Neutrophil (primary cell): ENCODE measurements at regions not wholly inside any gene's neighbourhood (a gene's known extent, or its start where the extent isn't known, plus 50 kb on each side); places are given as distances from the start of the nearest gene placed in this dataset.
"Not testable (repeated sequence)": the region's sequence is repeated elsewhere in the genome, so short reads cannot be mapped to it uniquely, and the experiment has no call there.

ENCODE experiments used
- H3K27ac ChIP-seq: fragments of 200-600 bp; sonication (generic); 2 replicates; pipeline ENCODE4 v1.5.1; 2016; ENCODE audit warnings: mild to moderate bottlenecking, moderate library complexity
- H3K27me3 ChIP-seq: fragments of 200-600 bp; sonication (generic); 2 replicates; pipeline ENCODE4 v1.6.0; 2016; ENCODE audit warnings: mild to moderate bottlenecking
- H3K36me3 ChIP-seq: fragments of 200-600 bp; sonication (generic); 2 replicates; pipeline ENCODE4 v1.5.1; 2017
- H3K4me1 ChIP-seq, 2 experiments: fragments of 200-600 bp in 1 of 2; sonication (generic) in 1 of 2; 1 replicate in 1 of 2; 2 replicates in 1 of 2; pipeline versions ENCODE4 v1.5.1 to v1.6.1; 2013 to 2016; ENCODE audit warnings: low read depth in 1 of 2, low read length in 1 of 2, mild to moderate bottlenecking in 1 of 2, moderate library complexity in 1 of 2; ENCODE audit not compliant: control insufficient read depth in 1 of 2, insufficient read depth in 1 of 2
- H3K4me3 ChIP-seq, 2 experiments: fragments of 200-600 bp in 1 of 2; sonication (generic) in 1 of 2; 1 replicate in 1 of 2; 2 replicates in 1 of 2; pipeline ENCODE4 v1.5.1; 2013 to 2016; ENCODE audit warnings: low read depth in 1 of 2, low read length in 1 of 2, mild to moderate bottlenecking in 1 of 2, moderate library complexity in 1 of 2
- H3K9me3 ChIP-seq: fragments of 200-600 bp; sonication (generic); 2 replicates; pipeline ENCODE4 v1.5.1; 2016
- TF ChIP-seq, protein P1 (sequence below): fragments of 200-600 bp; sonication (generic); IDR thresholded peaks from 2 replicates; pipeline ENCODE4 v1.5.1; 2016; ENCODE audit warnings: antibody characterized with exemption

DNA sequence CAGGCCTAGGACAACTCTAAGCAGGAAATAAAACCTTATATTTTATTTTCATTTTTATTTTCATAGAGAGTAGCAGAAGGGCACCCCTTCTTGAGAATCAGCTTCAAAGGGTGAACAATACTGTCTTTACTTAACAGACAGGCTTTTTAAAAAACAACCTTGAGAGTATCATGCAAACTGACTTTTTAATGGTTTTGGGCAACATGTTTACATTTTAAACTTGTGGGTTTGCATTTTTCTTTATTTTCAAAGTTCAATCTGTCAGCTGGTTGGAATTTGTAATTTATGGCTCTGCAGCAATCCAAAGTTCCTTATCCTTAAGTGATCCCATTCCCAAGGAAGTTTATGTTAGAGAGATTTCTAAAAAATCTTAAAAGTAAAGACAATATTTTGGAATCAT lies 392.3 kb upstream of the ADAMTS5 start:
- H3K4me3 ChIP-seq: no peak overlapping the region
- no peaks in the 10 kb centered on the region for H3K9me3 ChIP-seq
- no peaks in the 10 kb centered on the region for H3K4me1 ChIP-seq
- H3K27me3 ChIP-seq: no peaks in the 10 kb centered on the region
- H3K27ac ChIP-seq: no peak overlapping the region
- TF ChIP-seq, protein P1, sequence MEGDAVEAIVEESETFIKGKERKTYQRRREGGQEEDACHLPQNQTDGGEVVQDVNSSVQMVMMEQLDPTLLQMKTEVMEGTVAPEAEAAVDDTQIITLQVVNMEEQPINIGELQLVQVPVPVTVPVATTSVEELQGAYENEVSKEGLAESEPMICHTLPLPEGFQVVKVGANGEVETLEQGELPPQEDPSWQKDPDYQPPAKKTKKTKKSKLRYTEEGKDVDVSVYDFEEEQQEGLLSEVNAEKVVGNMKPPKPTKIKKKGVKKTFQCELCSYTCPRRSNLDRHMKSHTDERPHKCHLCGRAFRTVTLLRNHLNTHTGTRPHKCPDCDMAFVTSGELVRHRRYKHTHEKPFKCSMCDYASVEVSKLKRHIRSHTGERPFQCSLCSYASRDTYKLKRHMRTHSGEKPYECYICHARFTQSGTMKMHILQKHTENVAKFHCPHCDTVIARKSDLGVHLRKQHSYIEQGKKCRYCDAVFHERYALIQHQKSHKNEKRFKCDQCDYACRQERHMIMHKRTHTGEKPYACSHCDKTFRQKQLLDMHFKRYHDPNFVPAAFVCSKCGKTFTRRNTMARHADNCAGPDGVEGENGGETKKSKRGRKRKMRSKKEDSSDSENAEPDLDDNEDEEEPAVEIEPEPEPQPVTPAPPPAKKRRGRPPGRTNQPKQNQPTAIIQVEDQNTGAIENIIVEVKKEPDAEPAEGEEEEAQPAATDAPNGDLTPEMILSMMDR: no peak
- H3K36me3 ChIP-seq: no peaks in the 10 kb centered on the region

DNA sequence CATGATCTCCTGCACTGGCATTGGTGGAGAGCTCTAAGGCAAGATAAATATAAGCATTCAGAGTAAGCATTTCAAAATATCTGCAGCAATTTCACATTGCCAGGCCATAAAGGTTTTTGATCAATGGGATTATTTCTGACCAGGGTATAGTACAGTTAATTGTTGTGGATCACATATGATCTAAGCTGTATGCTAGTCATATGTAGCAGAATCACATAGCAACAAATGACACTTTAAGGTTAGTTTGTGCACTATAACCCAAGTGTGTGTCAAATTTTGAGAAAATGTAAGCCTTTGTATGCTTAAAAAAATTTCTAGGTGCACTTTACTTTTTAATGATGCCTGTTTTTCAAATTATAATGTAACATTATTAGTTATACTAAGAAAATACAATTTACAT lies 386.0 kb upstream of the ADAMTS5 start:
- Histone ChIP-seq H3K4me1 (no peaks in the 10 kb centered on the region), H3K36me3 (no peaks in the 10 kb centered on the region), H3K4me3 (no peak overlapping the region), H3K27me3 (no peaks in the 10 kb centered on the region), H3K27ac (no peak overlapping the region), H3K9me3 (no peaks in the 10 kb centered on the region)
- TF ChIP-seq, protein P1: no peak

DNA sequence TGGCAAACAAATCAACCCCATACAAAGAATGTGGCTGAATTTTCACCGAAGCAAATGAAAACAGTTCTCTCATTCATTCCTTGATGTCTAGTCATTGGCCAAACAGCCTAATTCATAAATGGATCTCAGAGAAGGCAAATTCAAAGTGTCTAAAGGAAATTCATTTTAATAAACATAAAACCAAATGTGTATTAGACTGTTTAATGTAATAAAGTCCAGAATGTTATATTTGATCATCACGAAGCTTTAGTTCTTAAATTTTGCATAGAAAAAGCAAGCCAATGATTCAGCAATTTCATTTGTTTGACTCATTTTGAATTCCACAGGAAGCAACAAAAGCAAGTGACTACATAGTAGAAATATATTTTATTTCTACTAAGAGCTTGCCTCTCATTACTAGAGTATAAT lies 379.2 kb upstream of the ADAMTS5 start:
- Histone ChIP-seq H3K4me1 (no peaks in the 10 kb centered on the region), H3K36me3 (no peaks in the 10 kb centered on the region), H3K4me3 (no peak overlapping the region), H3K27me3 (no peaks in the 10 kb centered on the region), H3K27ac (no peak overlapping the region), H3K9me3 (no peaks in the 10 kb centered on the region)
- TF ChIP-seq, protein P1: no peak

DNA sequence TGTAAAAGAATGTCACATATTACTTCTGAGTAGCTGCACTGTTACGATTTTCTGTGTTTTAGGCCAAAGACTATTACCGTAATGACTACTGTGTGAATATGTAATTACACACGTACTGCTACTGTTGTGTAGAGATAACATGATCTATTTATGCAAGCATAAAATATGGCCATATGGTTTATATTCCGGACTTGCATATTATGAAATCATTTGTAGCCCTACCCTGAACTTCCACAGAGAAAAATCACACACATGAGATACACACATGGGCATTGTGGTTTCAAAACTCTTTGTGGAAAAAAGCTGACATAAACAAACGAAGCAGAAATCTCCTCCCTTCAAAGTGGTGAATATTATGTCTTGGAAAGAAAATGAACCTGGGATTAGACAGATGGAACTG lies 373.0 kb upstream of the ADAMTS5 start:
- H3K36me3 ChIP-seq: no peaks in the 10 kb centered on the region
- H3K4me1 ChIP-seq: no peaks in the 10 kb centered on the region
- no peaks in the 10 kb centered on the region for H3K27me3 ChIP-seq
- H3K27ac ChIP-seq: no peak overlapping the region
- TF ChIP-seq, protein P1: no peak
- H3K4me3 ChIP-seq: no peak overlapping the region
- H3K9me3 ChIP-seq: no peaks in the 10 kb centered on the region

DNA sequence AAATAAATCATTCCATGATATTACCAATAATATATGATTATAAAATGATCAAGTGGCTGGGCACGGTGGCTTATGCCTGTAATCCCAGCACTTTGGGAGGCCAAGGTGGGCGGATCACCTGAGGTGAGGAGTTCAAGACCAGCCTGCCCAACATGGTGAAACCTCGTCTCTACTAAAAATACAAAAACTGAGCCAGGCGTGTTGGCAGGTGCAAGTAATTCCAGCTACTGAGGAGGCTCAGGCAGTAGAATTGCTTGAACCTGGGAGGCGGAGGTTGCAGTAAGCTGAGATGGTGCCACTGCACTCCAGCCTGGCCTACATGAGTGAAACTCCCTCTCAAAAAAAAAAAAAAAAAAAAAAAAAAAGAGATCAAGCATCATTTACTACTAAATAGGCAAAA lies 371.1 kb upstream of the ADAMTS5 start:
- not testable (repeated sequence) for H3K9me3 ChIP-seq, H3K27ac ChIP-seq, H3K27me3 ChIP-seq, H3K36me3 ChIP-seq, H3K4me3 ChIP-seq, H3K4me1 ChIP-seq

DNA sequence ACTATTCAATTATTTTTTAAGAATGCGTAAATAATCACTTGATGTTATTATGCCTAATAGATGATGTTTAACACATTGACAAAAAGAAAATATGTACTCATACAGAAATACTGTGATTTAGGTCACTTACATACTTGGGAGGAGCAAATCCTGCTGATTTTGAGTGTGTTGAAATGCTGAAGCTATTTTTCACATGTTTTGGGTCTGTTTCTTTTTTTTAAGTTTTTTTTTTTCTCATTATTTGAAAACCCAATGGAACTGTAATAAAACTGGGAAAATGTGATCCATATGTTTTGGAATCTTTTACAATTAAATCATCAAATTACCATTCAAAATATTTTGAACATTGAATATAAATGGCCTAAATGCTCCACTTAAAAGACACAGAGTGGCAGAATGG lies 366.2 kb upstream of the ADAMTS5 start:
- TF ChIP-seq, protein P1: no peak
- Histone ChIP-seq H3K4me1 (no peaks in the 10 kb centered on the region), H3K9me3 (no peaks in the 10 kb centered on the region), H3K36me3 (no peaks in the 10 kb centered on the region), H3K27ac (no peak overlapping the region), H3K27me3 (no peaks in the 10 kb centered on the region), H3K4me3 (no peak overlapping the region)
